ENCODE measurements at regions not wholly inside any gene's neighbourhood (a gene's known extent, or its start where the extent isn't known, plus 50 kb on each side); places are given as distances from the start of the nearest gene placed in this dataset.

- Histone ChIP-seq H3K4me1 (no peaks in the 10 kb centered on the region), H3K27me3 (no peaks in the 10 kb centered on the region), H3K36me3 (no peaks in the 10 kb centered on the region), H3K9me3 (no peaks in the 10 kb centered on the region), H3K4me3 (no peak overlapping the region), H3K27ac (no peak overlapping the region)
- DNase-seq (ENCODE audit: extremely low spot score in 2 of 2), result no peak
- intact Hi-C loops (cut with DNase I), result no loop called here
- TF ChIP-seq POLR2A (IDR thresholded peaks at IDR 0.05), result no peak
- TF ChIP-seq CTCF (IDR thresholded peaks at IDR 0.05), result no peak
- no peak for TF ChIP-seq POLR2AphosphoS5 (IDR thresholded peaks at IDR 0.05; ENCODE audit: insufficient read depth in 1 of 2, low read depth in 1 of 2)
These were observed 169.3 kb downstream of the SHANK2 start for GRCh38 chr11:71083105-71083504.

GRCh38 chr11:71082454-71082853 is 169.9 kb downstream of the SHANK2 start:
- Histone ChIP-seq H3K9me3 (no peaks in the 10 kb centered on the region), H3K4me1 (no peaks in the 10 kb centered on the region), H3K36me3 (no peaks in the 10 kb centered on the region), H3K4me3 (no peak overlapping the region), H3K27me3 (no peaks in the 10 kb centered on the region), H3K27ac (no peak overlapping the region)
- TF ChIP-seq POLR2AphosphoS5 (IDR thresholded peaks at IDR 0.05; ENCODE audit: insufficient read depth in 1 of 2, low read depth in 1 of 2), result no peak
- intact Hi-C loops (cut with DNase I), result no loop called here
- DNase-seq (ENCODE audit: extremely low spot score in 2 of 2), result no peak

GRCh38 chr11:71081704-71082230 is 170.6 kb downstream of the SHANK2 start:
- no peak for DNase-seq (ENCODE audit: extremely low spot score in 2 of 2)
- no peak overlapping the region for H3K27ac ChIP-seq
- no peak for TF ChIP-seq POLR2A (IDR thresholded peaks at IDR 0.05)
- no peak for TF ChIP-seq POLR2AphosphoS5 (IDR thresholded peaks at IDR 0.05; ENCODE audit: insufficient read depth in 1 of 2, low read depth in 1 of 2)
- TF ChIP-seq CTCF (IDR thresholded peaks at IDR 0.05), result no peak

GRCh38 chr11:71080239-71081097 is 171.9 kb downstream of the SHANK2 start:
- no peaks in the 10 kb centered on the region for H3K9me3 ChIP-seq
- TF ChIP-seq POLR2AphosphoS5 (IDR thresholded peaks at IDR 0.05; ENCODE audit: insufficient read depth in 1 of 2, low read depth in 1 of 2) (no peak), CTCF (IDR thresholded peaks at IDR 0.05) (peak in 1 of 3 experiments; percentile 3)
- H3K4me1 ChIP-seq, result no peaks in the 10 kb centered on the region
- no peaks in the 10 kb centered on the region for H3K27me3 ChIP-seq
- H3K36me3 ChIP-seq, result no peaks in the 10 kb centered on the region
- no peak overlapping the region for H3K4me3 ChIP-seq
- intact Hi-C loops (cut with DNase I), result no loop called here
- no peak overlapping the region for H3K27ac ChIP-seq
- no peak for DNase-seq (ENCODE audit: extremely low spot score in 2 of 2)

More at GRCh38 chr11:71081704-71082230, 170.6 kb downstream of the SHANK2 start:
- Histone ChIP-seq H3K27me3 (no peaks in the 10 kb centered on the region), H3K36me3 (no peaks in the 10 kb centered on the region), H3K4me3 (no peak overlapping the region), H3K9me3 (no peaks in the 10 kb centered on the region), H3K4me1 (no peaks in the 10 kb centered on the region)
- intact Hi-C loops (cut with DNase I), result no loop called here

GRCh38 chr11:71079795-71080194 is 172.6 kb downstream of the SHANK2 start:
- H3K4me1 ChIP-seq, result no peaks in the 10 kb centered on the region
- TF ChIP-seq POLR2A (IDR thresholded peaks at IDR 0.05) (no peak), POLR2AphosphoS5 (IDR thresholded peaks at IDR 0.05; ENCODE audit: insufficient read depth in 1 of 2, low read depth in 1 of 2) (no peak), CTCF (IDR thresholded peaks at IDR 0.05) (no peak)
- no peaks in the 10 kb centered on the region for H3K27me3 ChIP-seq
- no peaks in the 10 kb centered on the region for H3K9me3 ChIP-seq
- intact Hi-C loops (cut with DNase I), result no loop called here
- H3K27ac ChIP-seq, result no peak overlapping the region
- no peak for DNase-seq (ENCODE audit: extremely low spot score in 2 of 2)
- no peaks in the 10 kb centered on the region for H3K36me3 ChIP-seq
- no peak overlapping the region for H3K4me3 ChIP-seq
